HPDE6-E6E7 (cell line): ENCODE measurements at regions not wholly inside any gene's neighbourhood (a gene's known extent, or its start where the extent isn't known, plus 50 kb on each side); places are given as distances from the start of the nearest gene placed in this dataset.
"Not testable (repeated sequence)": the region's sequence is repeated elsewhere in the genome, so short reads cannot be mapped to it uniquely, and the experiment has no call there.

Experiments
- DNase-seq: peaks from one replicate; pipeline ENCODE4 v3.0.0; 2011; ENCODE audit warnings: missing footprints; ENCODE audit errors: extremely low spot score

DNA sequence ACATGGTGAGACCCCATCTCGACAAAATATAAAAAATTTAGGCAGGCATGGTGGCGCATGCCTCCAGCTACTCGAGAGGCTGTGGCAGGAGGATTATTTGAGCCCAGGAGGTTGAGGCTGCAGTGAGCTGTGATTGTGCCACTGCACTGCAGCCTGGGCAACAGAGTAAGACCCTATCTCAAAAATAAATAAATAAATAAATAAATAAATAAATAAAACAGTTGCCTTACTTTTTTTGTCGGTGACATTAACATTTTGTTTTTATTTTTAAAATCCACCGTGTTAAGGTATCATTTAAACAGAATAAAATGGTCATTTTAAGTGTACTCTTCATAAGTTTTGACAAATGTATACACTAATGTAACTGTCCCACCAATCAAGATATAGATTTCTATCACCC, 57.0 kb downstream of the RASL11A start:
- DNase-seq = no peak

DNA sequence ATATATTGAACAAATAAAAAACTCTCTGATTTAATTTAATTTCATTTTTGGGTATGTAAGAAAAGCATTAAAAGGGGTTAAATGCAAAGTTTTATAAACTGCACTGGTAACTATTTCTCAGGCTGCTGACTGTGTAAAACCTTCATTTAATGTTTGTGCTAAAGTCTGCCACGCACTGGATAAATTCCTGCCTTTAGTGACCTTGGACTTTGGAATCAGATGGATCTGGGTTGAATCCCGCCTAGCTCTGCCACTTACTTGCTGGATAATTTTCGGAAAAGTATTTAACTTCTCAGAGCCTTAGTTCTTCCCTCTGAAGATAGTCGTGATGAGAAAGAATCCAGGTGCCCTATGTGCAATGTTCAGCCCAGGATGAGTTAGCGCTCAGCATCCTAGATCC, 58.6 kb downstream of the RASL11A start:
- no peak for DNase-seq

DNA sequence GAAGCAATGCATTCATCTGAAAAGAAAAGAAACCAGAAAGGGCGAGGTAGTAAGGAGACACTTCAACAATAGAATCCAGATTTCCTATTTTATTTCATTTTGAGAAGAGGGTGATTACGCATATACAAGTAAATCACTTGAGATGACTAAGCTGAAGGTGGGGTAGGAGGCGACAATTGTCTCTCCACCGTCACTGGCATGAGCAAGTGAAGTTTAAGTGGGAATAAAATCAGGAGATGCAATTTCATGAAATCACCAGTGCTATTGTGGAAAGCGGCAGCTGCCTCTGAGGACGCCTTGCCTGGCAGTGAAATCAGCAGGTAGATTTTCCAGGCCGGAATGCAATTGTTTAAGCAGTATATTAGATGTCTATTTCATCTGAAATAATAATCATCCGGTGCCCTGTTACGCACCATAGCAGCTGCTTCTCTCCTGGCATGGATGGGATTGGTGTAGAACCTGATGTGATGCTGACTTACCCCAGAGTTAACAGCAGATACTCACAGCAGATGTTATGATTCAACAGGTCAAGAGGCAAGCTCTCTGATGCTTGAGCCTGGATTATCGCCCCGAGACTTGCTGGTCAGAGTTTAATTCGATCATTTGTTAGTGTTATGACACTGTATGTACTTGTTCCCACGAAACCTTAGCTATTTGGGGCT, 64.3 kb downstream of the RASL11A start:
- no peak for DNase-seq

DNA sequence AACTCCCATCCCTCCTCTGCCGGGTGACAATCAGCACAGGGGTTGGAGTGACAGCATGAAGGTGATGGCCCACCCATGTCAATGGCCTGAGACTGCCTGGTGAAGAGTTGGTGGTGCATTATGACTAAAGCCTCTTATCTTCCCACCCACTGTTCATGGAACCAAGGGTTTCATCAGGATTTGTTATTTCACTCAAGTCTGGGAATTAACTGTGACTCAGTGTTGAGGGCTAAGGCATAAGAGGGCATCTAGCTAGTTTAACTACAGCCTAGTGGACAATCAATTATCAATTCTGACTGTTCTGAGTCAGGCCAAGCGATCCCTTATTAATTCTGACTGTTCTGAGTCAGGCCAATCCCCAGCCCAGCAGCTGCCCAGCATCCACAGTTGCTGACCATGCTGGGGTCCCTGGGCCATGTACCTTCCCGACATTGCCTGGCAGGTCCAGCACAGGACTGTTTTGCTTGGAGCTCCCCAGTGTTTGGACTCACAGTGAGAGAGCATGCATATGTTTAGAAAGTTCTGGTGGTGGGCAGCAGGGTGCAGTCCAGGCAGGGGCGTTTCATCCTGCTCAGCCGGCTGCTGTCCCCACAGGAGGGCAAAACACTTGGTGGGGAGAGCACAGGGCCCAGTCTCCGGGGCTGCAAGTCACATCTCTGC, 65.5 kb downstream of the RASL11A start:
- no peak for DNase-seq

DNA sequence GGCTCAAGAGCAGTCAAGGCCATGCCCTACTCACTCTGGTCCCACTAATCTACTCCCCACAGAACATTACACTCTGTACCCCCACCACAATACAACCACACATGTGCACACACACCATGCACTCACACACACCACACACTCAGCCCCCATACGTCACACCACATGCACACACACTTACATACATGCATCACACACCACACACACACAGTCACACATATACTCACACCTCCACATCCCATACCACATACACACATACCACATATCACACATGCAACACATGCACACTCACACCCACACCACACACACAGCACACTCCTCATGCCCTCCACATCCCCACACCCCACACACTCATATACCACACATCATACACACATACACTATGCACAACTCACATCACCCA, 67.6 kb downstream of the RASL11A start:
- DNase-seq = no peak

DNA sequence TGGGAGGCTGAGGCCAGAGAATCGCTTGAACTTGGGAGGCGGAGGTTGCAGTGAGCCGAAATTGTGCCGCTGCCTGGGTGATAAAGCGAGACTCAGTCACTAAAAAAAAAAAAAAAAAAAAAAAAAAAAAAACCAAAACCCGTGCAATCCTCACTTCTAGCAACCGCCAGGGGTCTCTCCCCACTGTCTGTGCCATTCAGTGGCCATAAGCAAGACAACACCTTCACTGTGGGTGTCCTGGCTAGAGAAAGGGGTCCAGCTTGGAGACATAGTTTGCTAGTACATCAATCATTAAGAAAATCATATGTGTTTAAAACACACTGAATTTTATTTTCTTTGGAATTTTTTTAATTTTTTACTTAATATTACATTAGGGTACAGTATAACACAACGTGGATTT, 68.2 kb downstream of the RASL11A start:
- DNase-seq = no peak

DNA sequence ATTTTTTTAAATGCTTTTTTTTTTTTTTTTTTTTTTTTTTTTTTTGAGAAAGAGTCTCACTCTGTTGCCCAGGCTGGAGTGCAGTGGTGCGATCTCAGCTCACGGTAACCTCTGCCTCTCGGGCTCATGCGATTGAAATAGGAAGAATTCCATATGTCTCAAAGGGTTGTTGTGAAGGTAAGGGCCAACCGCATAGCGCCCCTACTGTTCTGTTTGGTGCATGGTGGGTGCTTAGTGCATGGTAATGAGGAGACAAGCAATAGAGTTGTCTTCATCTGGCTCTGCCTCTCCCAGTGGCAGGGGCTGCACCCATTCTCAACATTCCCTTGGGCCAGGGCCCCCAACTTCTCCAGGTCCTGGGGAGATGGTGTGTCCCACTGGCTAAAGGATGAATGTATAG, 68.7 kb downstream of the RASL11A start:
- no peak for DNase-seq

DNA sequence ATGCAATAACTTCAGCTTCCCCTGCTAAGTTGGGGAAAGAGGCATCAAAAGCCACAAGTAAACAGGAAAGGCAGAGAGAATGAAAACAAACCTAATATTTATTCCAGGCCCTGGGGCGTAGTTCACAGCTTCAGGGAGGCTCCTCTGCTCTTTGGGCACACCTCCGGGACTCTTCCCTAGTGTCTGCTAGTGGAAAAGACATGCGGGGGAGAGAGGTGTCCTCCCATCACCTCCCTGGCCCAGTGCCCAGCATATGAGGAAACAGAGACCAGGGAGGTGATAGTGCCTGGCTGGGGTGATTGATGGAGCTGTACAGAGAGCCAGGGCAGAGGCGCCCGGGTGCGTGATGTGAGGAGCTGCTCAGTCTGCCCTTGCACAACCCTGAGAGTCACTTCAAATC, 71.0 kb downstream of the RASL11A start:
- no peak for DNase-seq

DNA sequence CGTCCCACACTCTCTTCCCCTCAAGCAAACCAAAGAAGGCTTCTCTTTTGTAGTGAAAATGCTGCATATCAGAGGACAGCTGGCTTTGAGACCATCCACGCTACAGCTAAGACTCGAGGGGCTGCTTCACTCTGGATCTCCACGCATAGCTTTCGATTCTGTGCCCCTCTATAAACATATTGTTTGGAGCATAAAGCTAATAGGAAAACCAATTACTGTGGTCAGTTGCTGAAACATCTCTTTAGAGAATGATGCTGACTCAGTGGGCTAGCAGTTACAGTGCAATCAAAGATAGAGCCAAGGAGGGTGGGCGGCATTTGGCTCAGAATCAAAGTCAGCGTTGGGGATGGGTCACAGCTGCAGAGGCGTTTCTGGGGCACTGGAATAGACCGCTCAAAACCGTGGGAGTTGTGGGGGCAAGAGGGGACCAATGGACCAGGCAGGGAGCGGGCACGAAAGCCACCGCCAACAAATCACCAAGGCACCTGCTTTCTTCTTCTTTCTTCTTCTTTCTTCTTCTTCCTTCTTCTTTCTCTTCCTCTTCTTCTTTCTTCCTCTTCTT, 76.7 kb downstream of the RASL11A start:
- no peak for DNase-seq

DNA sequence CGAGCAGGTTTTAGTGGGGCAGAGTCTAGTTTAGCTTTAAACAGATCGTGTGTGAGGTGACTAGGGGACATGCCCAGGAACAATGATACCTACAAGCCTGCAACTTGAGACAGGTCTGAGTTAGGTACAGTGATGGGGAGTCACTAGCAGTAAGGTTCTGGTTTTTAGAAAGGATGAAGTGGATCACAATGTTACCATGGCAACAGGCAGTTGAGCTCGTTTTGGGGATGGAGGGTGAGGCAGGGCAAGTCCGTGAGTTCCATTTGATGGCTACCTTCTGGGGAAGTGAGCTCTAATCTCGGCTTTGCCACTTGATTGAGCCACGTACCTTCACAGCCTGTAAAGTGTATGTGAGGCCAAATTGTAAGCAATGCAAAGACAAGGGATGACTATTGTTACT, 76.0 kb upstream of the GTF3A start:
- DNase-seq = no peak

DNA sequence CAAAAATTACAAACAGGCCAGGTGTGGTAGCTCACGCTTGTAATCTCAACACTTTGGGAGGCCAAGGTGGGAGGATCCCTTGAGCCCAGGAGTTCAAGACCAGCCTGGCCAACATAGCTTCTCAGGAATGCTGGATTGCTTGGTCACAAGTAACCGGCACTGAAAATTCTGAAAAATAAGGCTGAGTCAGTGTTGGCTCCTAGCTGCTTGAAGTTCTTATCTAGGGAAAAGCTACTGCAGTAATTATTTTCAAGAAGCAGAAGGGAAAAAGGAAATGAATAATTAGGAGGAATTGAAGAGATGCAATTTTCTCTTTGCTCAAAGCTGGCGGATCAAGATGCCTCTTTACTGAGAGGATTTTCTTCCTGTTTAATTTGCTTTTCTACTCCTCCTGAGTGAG, 75.0 kb upstream of the GTF3A start:
- DNase-seq = no peak

DNA sequence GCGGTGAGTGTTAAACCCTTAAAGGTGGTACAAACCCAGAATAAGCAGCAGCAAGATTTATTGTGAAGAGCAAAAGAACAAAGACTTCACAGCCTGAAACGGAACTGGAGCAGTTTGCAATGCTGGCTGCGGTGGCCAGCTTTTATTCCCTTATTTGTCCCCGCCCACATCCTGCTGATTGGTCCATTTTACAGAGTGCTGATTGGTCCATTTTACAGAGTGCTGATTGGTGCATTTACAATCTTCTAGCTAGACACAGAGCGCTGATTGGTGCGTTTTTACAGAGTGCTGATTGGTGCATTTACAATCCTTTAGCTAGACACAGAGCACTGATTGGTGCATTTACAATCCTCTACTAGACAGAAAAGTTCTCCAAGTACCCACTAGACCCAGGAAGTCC, 73.6 kb upstream of the GTF3A start:
- not testable (repeated sequence) for DNase-seq

DNA sequence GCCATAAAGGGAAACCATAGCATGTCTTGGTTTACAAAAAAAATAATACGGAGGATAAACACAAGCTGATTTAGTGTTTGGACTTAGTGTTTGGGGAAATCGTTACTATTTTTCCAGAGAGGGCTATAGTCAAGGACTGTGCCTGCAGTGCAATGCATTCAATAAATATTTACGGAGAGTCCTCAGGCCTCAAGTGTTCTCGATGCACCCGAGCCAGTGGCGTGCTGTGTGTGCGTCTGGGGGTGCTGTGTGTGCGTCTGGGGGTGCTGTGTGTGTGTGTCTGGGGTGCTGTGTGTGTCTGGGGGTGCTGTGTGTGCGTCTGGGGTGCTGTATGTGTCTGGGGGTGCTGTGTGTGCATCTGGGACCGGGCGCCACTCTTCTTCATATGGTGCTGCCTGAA, 71.7 kb upstream of the GTF3A start:
- DNase-seq = no peak

DNA sequence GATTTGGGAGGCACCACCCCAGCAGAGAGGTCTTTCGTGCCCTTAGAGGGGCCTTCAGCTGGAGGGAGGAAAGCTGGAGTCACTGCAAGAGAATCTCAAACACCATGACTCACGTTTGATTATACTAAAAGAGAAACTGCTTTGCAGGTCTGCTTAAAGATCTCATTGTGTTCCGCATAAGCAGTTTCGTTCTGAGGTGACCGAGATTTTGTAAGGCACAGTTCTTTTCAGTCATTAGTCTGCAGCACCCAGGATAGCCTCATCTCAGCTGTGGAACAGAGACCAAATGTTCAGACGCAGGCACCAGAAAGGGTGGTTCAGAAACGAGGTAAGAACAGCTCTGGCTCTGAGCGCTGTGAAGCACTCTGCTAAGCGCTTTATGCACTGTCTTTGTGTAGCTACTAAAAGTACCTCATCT, 71.2 kb upstream of the GTF3A start:
- peak; percentile 7 for DNase-seq

DNA sequence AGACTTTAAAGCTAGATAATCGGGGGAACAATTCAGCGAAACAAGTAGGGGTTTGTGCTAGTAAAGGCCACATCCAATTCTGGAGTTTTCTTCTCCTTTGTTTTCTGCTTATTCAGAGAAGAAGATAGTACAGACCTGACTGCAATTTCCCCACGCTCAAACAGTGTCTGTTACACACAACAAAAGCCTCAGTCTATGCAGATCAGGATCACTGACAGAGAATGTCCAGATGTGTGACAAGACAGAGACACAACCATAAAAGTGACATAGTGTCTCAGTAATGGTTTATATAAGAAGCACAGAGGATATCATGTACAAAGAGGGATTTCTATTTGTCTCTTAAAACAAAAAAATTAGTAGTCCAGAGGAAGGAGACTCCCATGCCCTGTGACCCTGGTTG, 70.7 kb upstream of the GTF3A start:
- no peak for DNase-seq

DNA sequence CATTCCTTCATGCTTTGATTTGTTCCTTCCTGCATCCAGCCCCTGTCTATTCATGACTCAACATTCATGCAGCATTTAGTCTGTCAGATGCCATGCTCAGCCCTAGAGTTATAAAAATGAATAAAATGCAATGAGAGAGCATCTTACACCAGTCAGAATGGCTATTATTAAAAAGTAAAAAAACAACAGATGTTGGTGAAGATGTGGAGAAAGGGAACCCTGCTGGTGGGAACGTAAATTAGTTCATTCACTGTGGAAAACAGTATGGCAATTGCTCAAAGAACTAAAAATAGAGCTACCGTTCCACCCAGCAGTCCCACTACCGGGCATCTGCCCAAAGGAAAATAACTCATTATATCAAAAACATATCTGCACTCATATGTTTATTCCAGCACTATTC, 70.0 kb upstream of the GTF3A start:
- no peak for DNase-seq

DNA sequence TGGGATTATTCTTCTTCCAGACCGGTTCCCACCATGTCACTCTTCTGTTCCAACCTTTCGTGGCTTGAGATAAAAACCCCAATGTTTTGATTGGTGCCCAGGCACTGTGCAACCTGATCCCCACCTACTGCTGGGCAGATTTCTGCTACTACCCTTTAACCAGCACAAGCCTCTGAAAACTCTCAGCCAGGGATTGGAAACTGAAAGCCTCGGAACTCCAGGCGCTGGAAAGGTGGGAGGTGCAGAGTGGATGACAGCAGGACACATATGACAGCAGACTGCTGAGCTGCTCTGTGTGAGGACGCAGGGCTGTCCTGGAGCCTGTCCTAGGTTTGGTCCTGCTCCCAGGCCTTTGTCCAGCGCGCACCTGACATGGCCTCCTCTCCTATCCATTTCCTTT, 68.5 kb upstream of the GTF3A start:
- no peak for DNase-seq

DNA sequence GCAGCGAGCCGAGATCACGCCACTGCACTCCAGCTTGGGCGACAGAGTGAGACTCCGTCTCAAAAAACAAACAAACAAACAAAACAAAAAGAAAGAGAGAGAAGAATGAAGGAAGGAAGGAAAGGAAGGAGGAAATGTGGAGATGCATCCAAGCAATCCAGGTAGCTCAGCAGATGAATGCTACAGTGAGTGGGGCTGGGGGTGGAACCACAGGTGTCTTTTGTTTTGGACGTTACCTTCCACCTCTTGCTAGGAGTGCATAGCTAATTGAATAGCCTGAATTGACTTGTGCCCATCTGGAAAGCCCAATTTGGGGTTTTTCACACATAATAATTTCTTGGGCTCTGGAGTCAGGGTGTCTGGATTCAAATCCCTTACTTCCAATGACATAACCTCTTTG, 66.0 kb upstream of the GTF3A start:
- DNase-seq = no peak

DNA sequence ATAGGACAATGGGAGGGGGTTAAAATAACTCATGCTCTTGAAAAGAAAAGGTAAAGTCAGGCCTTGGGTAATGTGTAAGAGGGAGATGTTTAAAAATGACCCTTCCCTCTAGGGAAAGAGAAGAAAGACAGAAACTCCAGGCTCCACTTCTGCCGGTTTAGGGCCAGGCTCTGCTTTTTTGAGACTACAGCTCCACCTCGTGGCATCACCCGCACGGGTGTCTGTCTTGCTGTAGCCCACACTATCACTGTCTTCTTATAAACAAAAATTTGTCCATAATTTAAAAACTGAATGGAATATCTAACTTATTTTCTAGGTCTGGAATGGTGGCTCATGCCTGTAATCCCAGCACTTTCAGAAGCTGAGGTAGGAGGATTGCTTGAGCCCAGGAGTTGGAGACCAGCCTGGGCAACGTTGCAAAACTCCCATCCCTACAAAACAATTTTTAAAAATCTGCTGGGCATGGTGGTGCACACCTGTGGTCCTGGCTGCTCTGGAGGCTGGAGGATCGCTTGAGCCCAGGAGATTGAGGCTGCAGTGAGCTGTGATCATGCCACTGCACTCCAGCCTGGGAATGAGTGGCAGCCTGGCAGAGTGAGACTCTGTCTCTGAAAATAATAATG, 65.1 kb upstream of the GTF3A start:
- DNase-seq = no peak

DNA sequence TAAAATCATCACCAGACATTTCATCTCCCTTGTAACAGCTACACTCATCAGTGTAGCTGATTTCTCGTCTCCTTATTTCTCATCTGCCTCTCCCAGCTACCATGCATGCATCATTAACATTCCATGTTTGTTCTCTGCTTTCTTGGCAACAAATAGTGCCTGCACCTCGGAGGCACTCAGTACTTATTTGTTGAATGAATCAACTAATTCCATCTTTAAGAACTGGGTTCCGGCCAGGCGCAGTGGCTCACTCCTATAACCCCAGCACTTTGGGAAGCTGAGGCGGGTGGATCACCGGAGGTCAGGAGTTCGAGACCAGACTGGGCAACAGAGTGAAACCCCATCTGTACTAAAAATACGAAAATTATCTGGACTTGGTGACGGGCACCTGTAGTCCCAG, 63.9 kb upstream of the GTF3A start:
- DNase-seq = no peak

DNA sequence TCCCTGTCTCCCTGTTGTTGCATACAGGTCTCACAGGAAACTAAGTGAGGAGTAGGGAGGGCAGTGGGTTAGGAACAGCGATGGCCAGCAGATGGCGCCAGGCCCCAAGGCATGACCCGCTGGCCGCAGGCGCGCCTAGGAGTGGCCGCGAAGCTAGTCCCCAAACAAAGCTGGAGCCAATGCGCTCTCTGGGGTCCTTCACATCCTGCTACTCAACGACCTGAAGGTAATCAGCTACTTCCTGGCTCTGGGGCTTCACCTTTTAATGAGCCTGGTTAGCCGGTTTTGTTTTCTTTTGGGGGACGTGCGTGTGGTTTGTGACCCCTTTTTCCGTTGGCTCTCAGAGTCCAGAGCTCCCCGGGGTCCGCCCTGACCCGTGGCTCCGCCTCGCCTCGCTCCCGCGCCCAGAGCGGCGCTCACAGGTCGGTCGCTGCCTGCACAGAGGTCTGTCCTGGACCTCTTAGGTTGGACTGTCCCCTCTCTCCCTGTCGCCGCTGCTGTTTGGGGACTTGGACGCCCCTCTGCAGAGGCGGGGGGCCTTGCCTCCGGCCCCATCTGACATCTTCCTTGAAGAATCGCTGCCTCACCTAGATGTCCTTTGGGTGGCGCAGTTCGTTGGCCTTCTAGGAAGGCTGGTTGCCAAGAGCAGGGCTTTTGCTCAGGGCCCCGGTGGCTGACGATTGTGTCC, 62.2 kb upstream of the GTF3A start:
- DNase-seq = no peak

DNA sequence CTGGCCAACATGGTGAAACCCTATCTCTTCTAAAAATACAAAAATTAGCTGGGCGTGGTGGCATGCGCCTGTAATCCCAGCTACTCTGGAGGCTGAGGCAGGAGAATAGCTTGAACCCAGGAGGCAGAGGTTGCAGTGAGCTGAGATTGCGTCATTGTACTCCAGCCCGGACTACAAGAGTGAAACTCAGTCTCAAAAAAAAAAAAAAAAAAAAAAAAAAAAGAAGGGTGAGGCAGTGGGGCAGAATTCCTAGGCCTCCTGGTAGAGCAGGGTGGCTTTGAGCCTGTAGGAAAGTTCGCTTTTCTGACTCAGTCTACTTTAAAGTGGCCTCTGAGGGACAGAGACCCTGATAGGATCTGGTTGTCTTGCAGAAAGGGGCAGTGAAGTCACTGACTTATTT, 60.8 kb upstream of the GTF3A start:
- DNase-seq = not testable (repeated sequence)

DNA sequence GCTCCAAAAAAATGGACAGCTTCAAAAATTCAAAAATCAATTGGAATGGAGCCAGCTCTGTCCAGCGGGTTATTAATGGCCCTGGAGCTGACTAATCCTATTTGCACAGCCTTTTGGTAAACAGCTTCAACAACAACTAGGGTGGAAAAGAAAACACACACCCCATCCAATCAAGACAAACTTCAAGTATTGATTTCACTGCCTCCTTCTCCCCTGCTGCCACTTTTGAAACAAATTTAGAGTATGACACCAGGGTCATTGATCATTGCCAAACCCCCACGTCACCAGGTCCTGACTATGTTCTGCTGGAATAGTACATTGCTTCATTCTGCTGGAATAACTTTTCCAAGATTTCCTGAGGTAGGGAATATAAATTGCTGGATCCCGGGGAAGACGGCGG, 56.8 kb upstream of the GTF3A start:
- no peak for DNase-seq
